ENCODE measurements at regions not wholly inside any gene's neighbourhood (a gene's known extent, or its start where the extent isn't known, plus 50 kb on each side); places are given as distances from the start of the nearest gene placed in this dataset.

- Histone ChIP-seq H3F3A (replicated peaks; ENCODE audit: insufficient read depth) (no peaks in the 10 kb centered on the region), H4K20me1 (ENCODE audit: insufficient read depth) (no peaks in the 10 kb centered on the region), H3K4me1 (ENCODE audit: control insufficient read depth in 1 of 2, insufficient read depth in 2 of 2, low read depth in 1 of 2, low read length in 1 of 2) (no peaks in the 10 kb centered on the region), H3K27ac (ENCODE audit: low read depth in 2 of 2, low read length in 1 of 2) (no peak overlapping the region), H2AFZ (ENCODE audit: low read depth) (no peak overlapping the region), H3K9me2 (no peaks in the 10 kb centered on the region), H3K9me3 (no peaks in the 10 kb centered on the region), H3K27me3 (ENCODE audit: insufficient read depth) (no peaks in the 10 kb centered on the region), H3K9ac (no peak overlapping the region), H3K36me3 (replicated peaks in 1 of 2; ENCODE audit: control insufficient read depth in 1 of 2, insufficient read depth in 2 of 2, low read length in 1 of 2) (no peaks in the 10 kb centered on the region), H3K79me2 (ENCODE audit: insufficient read depth) (no peaks in the 10 kb centered on the region), H3K4me2 (no peak overlapping the region), H3K4me3 (ENCODE audit: low read depth in 2 of 2, low read length in 1 of 2) (no peak overlapping the region)
- CTCF ChIA-PET: no interaction called here
- DNase-seq: no peak
- no peak for TF ChIP-seq RAD21 (IDR thresholded peaks at IDR 0.05; ENCODE audit: low read length)
- no peak for TF ChIP-seq REST (IDR thresholded peaks at IDR 0.05; ENCODE audit: low read depth, low read length)
- TF ChIP-seq CTCF (IDR thresholded peaks at IDR 0.05): no peak
- no peak for TF ChIP-seq NRF1 (IDR thresholded peaks at IDR 0.05; ENCODE audit: low read depth, low read length)
- TF ChIP-seq PBX3 (IDR thresholded peaks at IDR 0.05): no peak
- 97% methylated on average over 3 of the region's 3 CpGs for WGBS (ENCODE audit: low lambda C conversion rate)
- POLR2A ChIA-PET: no interaction called here
Measured at GRCh38 chr11:28598531-28598930, 490.3 kb downstream of the METTL15 start.

GRCh38 chr11:28596816-28597215 is 488.6 kb downstream of the METTL15 start:
- Histone ChIP-seq H3K9me3 (no peaks in the 10 kb centered on the region), H3K27me3 (ENCODE audit: insufficient read depth) (no peaks in the 10 kb centered on the region), H3K27ac (ENCODE audit: low read depth in 2 of 2, low read length in 1 of 2) (no peak overlapping the region), H4K20me1 (ENCODE audit: insufficient read depth) (no peaks in the 10 kb centered on the region), H3K4me1 (ENCODE audit: control insufficient read depth in 1 of 2, insufficient read depth in 2 of 2, low read depth in 1 of 2, low read length in 1 of 2) (no peaks in the 10 kb centered on the region), H3K4me3 (ENCODE audit: low read depth in 2 of 2, low read length in 1 of 2) (no peak overlapping the region), H3K9ac (no peak overlapping the region), H3F3A (replicated peaks; ENCODE audit: insufficient read depth) (no peaks in the 10 kb centered on the region), H3K79me2 (ENCODE audit: insufficient read depth) (no peaks in the 10 kb centered on the region), H3K36me3 (replicated peaks in 1 of 2; ENCODE audit: control insufficient read depth in 1 of 2, insufficient read depth in 2 of 2, low read length in 1 of 2) (no peaks in the 10 kb centered on the region), H2AFZ (ENCODE audit: low read depth) (no peak overlapping the region), H3K4me2 (no peak overlapping the region), H3K9me2 (no peaks in the 10 kb centered on the region)
- no peak for DNase-seq
- POLR2A ChIA-PET: no interaction called here
- TF ChIP-seq TCF12 (IDR thresholded peaks at IDR 0.05): no peak
- TF ChIP-seq IRF3 (IDR thresholded peaks at IDR 0.05; ENCODE audit: low read depth, low read length): no peak
- no peak for TF ChIP-seq YY1 (IDR thresholded peaks at IDR 0.05; ENCODE audit: low read depth)
- no peak for TF ChIP-seq GATA2 (CRISPR knock-in tag; IDR thresholded peaks at IDR 0.05)
- TF ChIP-seq TEAD4 (IDR thresholded peaks at IDR 0.05; ENCODE audit: borderline replicate concordance, insufficient read depth): no peak
- no peak for TF ChIP-seq USF2 (IDR thresholded peaks at IDR 0.05; ENCODE audit: borderline replicate concordance, low read depth, low read length)
- TF ChIP-seq SMC3 (IDR thresholded peaks at IDR 0.05; ENCODE audit: low read depth, low read length): no peak
- TF ChIP-seq FOSL2 (IDR thresholded peaks at IDR 0.05; ENCODE audit: borderline replicate concordance, low read depth): no peak
- TF ChIP-seq EZH2phosphoT487 (IDR thresholded peaks at IDR 0.05; ENCODE audit: borderline replicate concordance, low read depth): no peak
- 58% methylated on average over 2 of the region's 2 CpGs for WGBS (ENCODE audit: low lambda C conversion rate)
- CTCF ChIA-PET: interaction anchor here (0.6 kb wide), 1 partner anchor 32 kb away, joined by 3 read pairs; no protein-coding TSS in a partner anchor
